ENCODE measurements at regions not wholly inside any gene's neighbourhood (a gene's known extent, or its start where the extent isn't known, plus 50 kb on each side); places are given as distances from the start of the nearest gene placed in this dataset.

- TF ChIP-seq EZH2 (IDR thresholded peaks at IDR 0.05; ENCODE audit: insufficient read depth, low read length) (no peak), CTCF (IDR thresholded peaks at IDR 0.05; ENCODE audit: insufficient read depth, low read depth, low read length) (no peak)
These were observed 373.8 kb downstream of the TMEM182 start for GRCh38 chr2:103135679-103136078.

Measured in astrocyte (in vitro differentiated cells and primary cell).